ENCODE measurements at regions not wholly inside any gene's neighbourhood (a gene's known extent, or its start where the extent isn't known, plus 50 kb on each side); places are given as distances from the start of the nearest gene placed in this dataset.

GRCh38 chr3:31254483-31254882 lies 278.2 kb upstream of the STT3B start:
- DNase-seq = peak; percentile 65

- no peak for DNase-seq
Measured at GRCh38 chr3:31255007-31255581, 277.6 kb upstream of the STT3B start.

- DNase-seq = peak; percentile 4
Measured at GRCh38 chr3:31262201-31262600, 270.5 kb upstream of the STT3B start.

- DNase-seq = no peak
Measured at GRCh38 chr3:31263897-31264296, 268.8 kb upstream of the STT3B start.

GRCh38 chr3:31265646-31266428 lies 266.9 kb upstream of the STT3B start:
- no peak for DNase-seq

- DNase-seq = no peak
Measured at GRCh38 chr3:31268868-31269267, 263.9 kb upstream of the STT3B start.

- no peak for DNase-seq
Measured at GRCh38 chr3:31270010-31270409, 262.7 kb upstream of the STT3B start.

GRCh38 chr3:31274326-31275024 lies 258.2 kb upstream of the STT3B start:
- DNase-seq = no peak

- DNase-seq = no peak
Measured at GRCh38 chr3:31275038-31275572, 257.6 kb upstream of the STT3B start.

- DNase-seq = no peak
Measured at GRCh38 chr3:31275583-31275982, 257.1 kb upstream of the STT3B start.

GRCh38 chr3:31277582-31277981 lies 255.1 kb upstream of the STT3B start:
- DNase-seq = no peak

GRCh38 chr3:31278532-31278931 lies 254.2 kb upstream of the STT3B start:
- no peak for DNase-seq

GRCh38 chr3:31284776-31285175 lies 247.9 kb upstream of the STT3B start:
- DNase-seq = no peak

GRCh38 chr3:31285833-31286486 lies 246.8 kb upstream of the STT3B start:
- DNase-seq = no peak

GRCh38 chr3:31288224-31288623 lies 244.5 kb upstream of the STT3B start:
- no peak for DNase-seq

- peak; percentile 24 for DNase-seq
Measured at GRCh38 chr3:31288641-31289100, 244.1 kb upstream of the STT3B start.

- peak; percentile 5 for DNase-seq
Measured at GRCh38 chr3:31289584-31289983, 243.1 kb upstream of the STT3B start.

- no peak for DNase-seq
Measured at GRCh38 chr3:31290046-31290445, 242.7 kb upstream of the STT3B start.

- peak; percentile 4 for DNase-seq
Measured at GRCh38 chr3:31291818-31292217, 240.9 kb upstream of the STT3B start.

GRCh38 chr3:31294430-31295149 lies 238.1 kb upstream of the STT3B start:
- DNase-seq = no peak

- peak; percentile 84 for DNase-seq
Measured at GRCh38 chr3:31295150-31295765, 237.5 kb upstream of the STT3B start.

GRCh38 chr3:31297726-31298298 lies 234.9 kb upstream of the STT3B start:
- no peak for DNase-seq

Measured in NCI-H69 (cell line).